GM12878 (cell line): ENCODE measurements at regions not wholly inside any gene's neighbourhood (a gene's known extent, or its start where the extent isn't known, plus 50 kb on each side); places are given as distances from the start of the nearest gene placed in this dataset.

Experiments
- ATAC-seq: fragments of 200-7000 bp; cut with Tn5 transposase; 3 replicates; pipeline ENCODE4 v1.9.1; 2020; ENCODE audit warnings: mild to moderate bottlenecking, moderate library complexity
- BruUV-seq: library from RNA; stranded (reverse); fragments of 400-500 nt; replicated peaks from 2 replicates; lab custom pipeline; 2021; lab: Mats Ljungman, UMichigan
- CTCF ChIA-PET: fragments of 300-600 bp; sonication (Branson Sonifier 250); formaldehyde crosslinking; extraction: SDS; loops from one replicate; lab custom pipeline; 2021; ENCODE audit warnings: inconsistent platforms; lab: Yijun Ruan, JAX
- POLR2A ChIA-PET: fragments of 350-600 bp; formaldehyde crosslinking; extraction: SDS; loops from one replicate; lab custom pipeline; 2021; ENCODE audit warnings: inconsistent platforms; lab: Charles Lee
- RAD21 ChIA-PET: fragments of 300-600 bp; sonication (Branson Sonifier 250); formaldehyde crosslinking; loops from one replicate; lab custom pipeline; 2023; ENCODE audit warnings: antibody characterized with exemption; ENCODE audit not compliant: unreplicated experiment; lab: Charles Lee
- SMC1A ChIA-PET: fragments of 300-600 bp; sonication (Branson Sonifier 250); formaldehyde crosslinking; loops from one replicate; lab custom pipeline; 2023; ENCODE audit not compliant: unreplicated experiment, uncharacterized antibody; lab: Charles Lee
- DNase-seq: peaks from one replicate; pipeline ENCODE4 v3.0.0-alpha.2; 2011; ENCODE audit warnings: low read depth, low spot score
- FAIRE-seq: peaks from 3 replicates; lab custom pipeline; 2011; peaks lifted over from hg19 to GRCh38; lab: Jason Lieb, UNC
- H2AFZ ChIP-seq: 2 replicates; pipeline ENCODE4 v1.6.0; 2011; ENCODE audit warnings: low read depth, low read length, control low read depth; ENCODE audit not compliant: control insufficient read depth
- H3K27ac ChIP-seq: 2 replicates; pipeline ENCODE4 v1.5.1; 2011; ENCODE audit warnings: control low read depth; ENCODE audit not compliant: control insufficient read depth, insufficient read depth
- H3K27me3 ChIP-seq, 2 experiments: replicated peaks in 1 of 2; 2 replicates each; pipeline versions ENCODE4 v1.6.0 to v1.6.1; 2011; ENCODE audit warnings: low read length in 1 of 2; ENCODE audit not compliant: control insufficient read depth in 2 of 2, insufficient read depth in 2 of 2
- H3K36me3 ChIP-seq, 2 experiments: 2 replicates each; pipeline ENCODE4 v1.5.1; 2011; ENCODE audit warnings: low read length in 1 of 2; ENCODE audit not compliant: control insufficient read depth in 2 of 2, insufficient read depth in 2 of 2
- H3K4me1 ChIP-seq: 2 replicates; pipeline ENCODE4 v1.6.1; 2011; ENCODE audit warnings: mild to moderate bottlenecking, low read length, moderate library complexity, mixed read lengths; ENCODE audit not compliant: control insufficient read depth, insufficient read depth
- H3K4me2 ChIP-seq: 2 replicates; pipeline ENCODE4 v1.6.0; 2011; ENCODE audit warnings: control low read depth; ENCODE audit not compliant: control insufficient read depth, insufficient read depth
- H3K4me3 ChIP-seq: fragments of 200-600 bp; sonication (generic); 2 replicates; pipeline ENCODE4 v1.5.1; 2016
- H3K79me2 ChIP-seq: 2 replicates; pipeline ENCODE4 v1.6.0; 2011; ENCODE audit warnings: low read length; ENCODE audit not compliant: control insufficient read depth, insufficient read depth
- H3K9ac ChIP-seq: 2 replicates; pipeline ENCODE4 v1.8.0; 2011; ENCODE audit warnings: low read length, control low read depth, mixed read lengths; ENCODE audit not compliant: control insufficient read depth, insufficient read depth
- H3K9me3 ChIP-seq: replicated peaks from 3 replicates; pipeline ENCODE4 v1.5.1; 2011; ENCODE audit warnings: mild to moderate bottlenecking, low read length; ENCODE audit not compliant: control insufficient read depth, insufficient read depth
- H4K20me1 ChIP-seq: 2 replicates; pipeline ENCODE4 v1.6.0; 2011; ENCODE audit not compliant: control insufficient read depth, insufficient read depth
- ASH2L ChIP-seq: fragments of 300-600, 200-600 bp; sonication (generic); IDR thresholded peaks from 2 replicates; pipeline ENCODE4 v1.6.1; 2017; ENCODE audit warnings: low read depth, mild to moderate bottlenecking, borderline replicate concordance
- CBX3 ChIP-seq: fragments of 200-600 bp; sonication (generic); IDR thresholded peaks from 2 replicates; pipeline ENCODE4 v1.6.1; 2016; ENCODE audit warnings: low read depth, borderline replicate concordance
- CREB1 ChIP-seq: IDR thresholded peaks from 2 replicates; pipeline ENCODE4 v1.6.1; 2012; ENCODE audit warnings: low read depth, mild to moderate bottlenecking, inconsistent platforms
- MTA2 ChIP-seq: fragments of 450-650 bp; IDR thresholded peaks from 2 replicates; pipeline ENCODE4 v1.6.1; 2016; ENCODE audit warnings: low read depth, mild to moderate bottlenecking, moderate library complexity
- SMARCA5 ChIP-seq: fragments of 450-650 bp; IDR thresholded peaks from 2 replicates; pipeline ENCODE4 v1.6.1; 2017; ENCODE audit warnings: mild to moderate bottlenecking
- ZNF24 ChIP-seq: fragments of 450-650 bp; IDR thresholded peaks from 2 replicates; pipeline ENCODE4 v1.6.1; 2017; ENCODE audit warnings: antibody characterized with exemption, mild to moderate bottlenecking
- WGBS: methylation state at CpG from one replicate; pipeline ENCODE4 v1.1.6; 2016; ENCODE audit warnings: low lambda C conversion rate; ENCODE audit not compliant: insufficient replicate concordance, insufficient coverage; ENCODE audit errors: missing lambda C conversion rate; 5-methylcytosine and 5-hydroxymethylcytosine counted together
- in situ Hi-C: fragments of 300-500 bp; cut with MboI; formaldehyde crosslinking; loops from 9 replicates; pipeline ENCODE4 v1.14.3; 2018; ENCODE audit warnings: mixed read lengths
- intact Hi-C: fragments of 100-400 bp; cut with micrococcal nuclease; formaldehyde crosslinking; loops from one replicate; pipeline ENCODE4 v1.14.2; 2022; ENCODE audit not compliant: unreplicated experiment
- TF ChIP-seq, protein P1 (sequence below): IDR thresholded peaks from 2 replicates; pipeline ENCODE4 v1.6.1; 2011; ENCODE audit warnings: low read depth, low read length, improper control_type of control experiment, borderline replicate concordance
- TF ChIP-seq, protein P2 (sequence below): IDR thresholded peaks from 2 replicates; pipeline ENCODE4 v1.6.1; 2012; ENCODE audit warnings: low read length, inconsistent platforms
- TF ChIP-seq, protein P3 (sequence below): fragments of 450-650 bp; IDR thresholded peaks from 2 replicates; pipeline ENCODE4 v1.6.1; 2016; ENCODE audit warnings: mild to moderate bottlenecking
- TF ChIP-seq, protein P4 (sequence below): fragments of 450-650 bp; IDR thresholded peaks from 2 replicates; pipeline ENCODE4 v1.6.1; 2017; ENCODE audit warnings: mild to moderate bottlenecking, low read depth, inconsistent platforms; ENCODE audit not compliant: poor library complexity, severe bottlenecking

DNA sequence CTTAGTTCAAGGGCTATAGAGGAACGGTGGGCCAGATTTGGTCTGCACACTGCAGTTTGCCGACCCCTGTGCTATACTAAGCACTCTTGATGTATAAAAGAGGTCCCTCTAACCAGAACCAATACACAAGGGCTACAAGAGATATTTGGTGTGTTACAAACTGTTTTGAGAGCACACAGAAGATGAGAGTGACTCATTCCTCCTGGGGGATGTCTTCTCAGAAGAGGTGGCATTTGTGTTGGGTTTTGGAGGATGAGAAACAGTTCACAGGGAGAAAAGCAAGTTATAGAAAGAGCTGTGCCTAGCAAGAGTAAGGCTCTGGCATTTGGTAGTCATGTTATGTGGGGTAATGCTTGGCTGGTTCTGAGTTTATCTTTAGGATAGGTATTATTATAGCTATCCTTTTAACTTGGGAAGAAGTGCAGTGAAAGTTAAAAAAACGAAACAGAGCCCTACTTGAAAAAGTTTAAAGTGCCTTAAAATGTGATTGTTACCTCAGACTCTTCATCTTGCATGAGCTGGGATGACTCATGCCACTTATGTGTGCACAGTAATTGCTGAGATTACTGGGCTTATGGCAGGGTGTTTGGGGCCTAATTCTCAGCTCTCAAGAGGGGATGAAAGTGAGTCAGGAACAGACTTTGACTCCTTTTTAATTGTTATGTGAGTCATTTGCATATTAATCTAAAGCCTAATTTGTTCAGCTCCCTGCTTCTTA is 160.4 kb downstream of the KIF20B start:
- ATAC-seq (peak; percentile 79), DNase-seq (no peak), FAIRE-seq (no peak)
- H3K4me1 ChIP-seq: no peaks in the 10 kb centered on the region
- H3K36me3 ChIP-seq: no peaks in the 10 kb centered on the region
- no peaks in the 10 kb centered on the region for H4K20me1 ChIP-seq
- POLR2A ChIA-PET: no interaction called here
- in situ Hi-C loops: no loop called here
- H3K9me3 ChIP-seq: no peaks in the 10 kb centered on the region
- no peaks in the 10 kb centered on the region for H3K79me2 ChIP-seq
- H3K4me2 ChIP-seq: no peak overlapping the region
- no peaks in the 10 kb centered on the region for H3K27me3 ChIP-seq
- TF ChIP-seq, protein P1, sequence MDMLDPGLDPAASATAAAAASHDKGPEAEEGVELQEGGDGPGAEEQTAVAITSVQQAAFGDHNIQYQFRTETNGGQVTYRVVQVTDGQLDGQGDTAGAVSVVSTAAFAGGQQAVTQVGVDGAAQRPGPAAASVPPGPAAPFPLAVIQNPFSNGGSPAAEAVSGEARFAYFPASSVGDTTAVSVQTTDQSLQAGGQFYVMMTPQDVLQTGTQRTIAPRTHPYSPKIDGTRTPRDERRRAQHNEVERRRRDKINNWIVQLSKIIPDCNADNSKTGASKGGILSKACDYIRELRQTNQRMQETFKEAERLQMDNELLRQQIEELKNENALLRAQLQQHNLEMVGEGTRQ: no peak
- peak; percentile 32; the same call in 1 of the 2 replicates for TF ChIP-seq MTA2
- no peak for TF ChIP-seq ZNF24
- intact Hi-C loops: no loop called here
- BruUV-seq: no TSS peak
- CTCF ChIA-PET: no interaction called here
- 33% methylated on average over 3 of the region's 3 CpGs for WGBS
- H3K9ac ChIP-seq: no peak overlapping the region
- RAD21 ChIA-PET: no interaction called here
- no peak overlapping the region for H3K27ac ChIP-seq
- SMC1A ChIA-PET: interaction anchor here (0.6 to 1.3 kb wide), 3 partner anchors 10 to 218 kb away, joined by 3 to 5 read pairs (median 3); no protein-coding TSS in a partner anchor
- no peak overlapping the region for H3K4me3 ChIP-seq
- H2AFZ ChIP-seq: peak overlapping the region; percentile 74; the same call in 1 of the 2 replicates

DNA sequence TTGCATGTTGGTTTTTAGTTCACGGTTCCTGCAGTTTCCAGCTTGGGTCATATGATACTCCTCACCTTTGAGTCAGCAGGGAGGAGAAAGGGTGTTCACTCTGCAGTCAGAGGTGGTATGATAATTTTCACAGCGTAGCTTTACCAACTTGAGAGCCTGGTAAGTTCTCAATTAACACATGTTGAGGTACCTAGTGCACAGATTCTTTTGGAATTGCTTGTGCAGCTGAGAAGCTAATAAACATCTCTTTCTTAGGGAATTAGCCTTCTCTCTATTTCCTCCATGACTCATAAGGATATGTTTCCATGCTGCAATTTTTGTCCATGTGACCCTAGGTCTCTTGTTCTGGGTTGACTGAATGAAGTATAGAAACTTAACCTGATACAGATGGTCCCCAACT is 166.6 kb downstream of the KIF20B start:
- BruUV-seq: no TSS peak
- FAIRE-seq: no peak
- ChIA-PET POLR2A (no interaction called here), SMC1A (interaction anchor here (0.7 to 1.5 kb wide), 5 partner anchors 15 to 331 kb away, joined by 3 to 6 read pairs (median 4); no protein-coding TSS in a partner anchor), RAD21 (no interaction called here), CTCF (interaction anchor here (1.1 to 1.5 kb wide), 3 partner anchors 13 to 75 kb away, joined by 3 to 4 read pairs (median 4); no protein-coding TSS in a partner anchor)
- Histone ChIP-seq H3K36me3 (no peaks in the 10 kb centered on the region), H3K27me3 (no peaks in the 10 kb centered on the region), H3K4me3 (no peak overlapping the region), H3K79me2 (no peaks in the 10 kb centered on the region), H3K9ac (no peak overlapping the region), H2AFZ (no peak overlapping the region), H3K9me3 (no peaks in the 10 kb centered on the region), H3K27ac (no peak overlapping the region), H3K4me1 (no peaks in the 10 kb centered on the region; the same call in 1 of the 2 replicates), H3K4me2 (no peak overlapping the region), H4K20me1 (no peaks in the 10 kb centered on the region)
- ATAC-seq: no peak
- no peak for DNase-seq
- in situ Hi-C loops: no loop called here
- 6% methylated on average over 2 of the region's 2 CpGs for WGBS
- intact Hi-C loops: no loop called here
- TF ChIP-seq CBX3 (no peak), ASH2L (no peak), SMARCA5 (no peak), CREB1 (no peak)
- TF ChIP-seq, protein P2, sequence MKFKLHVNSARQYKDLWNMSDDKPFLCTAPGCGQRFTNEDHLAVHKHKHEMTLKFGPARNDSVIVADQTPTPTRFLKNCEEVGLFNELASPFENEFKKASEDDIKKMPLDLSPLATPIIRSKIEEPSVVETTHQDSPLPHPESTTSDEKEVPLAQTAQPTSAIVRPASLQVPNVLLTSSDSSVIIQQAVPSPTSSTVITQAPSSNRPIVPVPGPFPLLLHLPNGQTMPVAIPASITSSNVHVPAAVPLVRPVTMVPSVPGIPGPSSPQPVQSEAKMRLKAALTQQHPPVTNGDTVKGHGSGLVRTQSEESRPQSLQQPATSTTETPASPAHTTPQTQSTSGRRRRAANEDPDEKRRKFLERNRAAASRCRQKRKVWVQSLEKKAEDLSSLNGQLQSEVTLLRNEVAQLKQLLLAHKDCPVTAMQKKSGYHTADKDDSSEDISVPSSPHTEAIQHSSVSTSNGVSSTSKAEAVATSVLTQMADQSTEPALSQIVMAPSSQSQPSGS: no peak
- TF ChIP-seq, protein P3, sequence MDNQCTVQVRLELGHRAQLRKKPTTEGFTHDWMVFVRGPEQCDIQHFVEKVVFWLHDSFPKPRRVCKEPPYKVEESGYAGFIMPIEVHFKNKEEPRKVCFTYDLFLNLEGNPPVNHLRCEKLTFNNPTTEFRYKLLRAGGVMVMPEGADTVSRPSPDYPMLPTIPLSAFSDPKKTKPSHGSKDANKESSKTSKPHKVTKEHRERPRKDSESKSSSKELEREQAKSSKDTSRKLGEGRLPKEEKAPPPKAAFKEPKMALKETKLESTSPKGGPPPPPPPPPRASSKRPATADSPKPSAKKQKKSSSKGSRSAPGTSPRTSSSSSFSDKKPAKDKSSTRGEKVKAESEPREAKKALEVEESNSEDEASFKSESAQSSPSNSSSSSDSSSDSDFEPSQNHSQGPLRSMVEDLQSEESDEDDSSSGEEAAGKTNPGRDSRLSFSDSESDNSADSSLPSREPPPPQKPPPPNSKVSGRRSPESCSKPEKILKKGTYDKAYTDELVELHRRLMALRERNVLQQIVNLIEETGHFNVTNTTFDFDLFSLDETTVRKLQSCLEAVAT: no peak
- TF ChIP-seq, protein P4, sequence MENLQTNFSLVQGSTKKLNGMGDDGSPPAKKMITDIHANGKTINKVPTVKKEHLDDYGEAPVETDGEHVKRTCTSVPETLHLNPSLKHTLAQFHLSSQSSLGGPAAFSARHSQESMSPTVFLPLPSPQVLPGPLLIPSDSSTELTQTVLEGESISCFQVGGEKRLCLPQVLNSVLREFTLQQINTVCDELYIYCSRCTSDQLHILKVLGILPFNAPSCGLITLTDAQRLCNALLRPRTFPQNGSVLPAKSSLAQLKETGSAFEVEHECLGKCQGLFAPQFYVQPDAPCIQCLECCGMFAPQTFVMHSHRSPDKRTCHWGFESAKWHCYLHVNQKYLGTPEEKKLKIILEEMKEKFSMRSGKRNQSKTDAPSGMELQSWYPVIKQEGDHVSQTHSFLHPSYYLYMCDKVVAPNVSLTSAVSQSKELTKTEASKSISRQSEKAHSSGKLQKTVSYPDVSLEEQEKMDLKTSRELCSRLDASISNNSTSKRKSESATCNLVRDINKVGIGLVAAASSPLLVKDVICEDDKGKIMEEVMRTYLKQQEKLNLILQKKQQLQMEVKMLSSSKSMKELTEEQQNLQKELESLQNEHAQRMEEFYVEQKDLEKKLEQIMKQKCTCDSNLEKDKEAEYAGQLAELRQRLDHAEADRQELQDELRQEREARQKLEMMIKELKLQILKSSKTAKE: no peak
